ENCODE measurements at regions not wholly inside any gene's neighbourhood (a gene's known extent, or its start where the extent isn't known, plus 50 kb on each side); places are given as distances from the start of the nearest gene placed in this dataset.
A peak's percentile ranks its signal among the peaks of the same experiment; 100 is the strongest.

- Histone ChIP-seq H3K9me3 (replicated peaks; ENCODE audit: control insufficient read depth, insufficient read depth, low read depth, low read length) (no peaks in the 10 kb centered on the region), H3K27me3 (ENCODE audit: control insufficient read depth in 2 of 2, insufficient read depth in 2 of 2, low read length in 2 of 2) (peaks cover 12 to 24% of the 10 kb centered on the region in 2 experiments), H3K4me2 (ENCODE audit: insufficient read depth, low read length) (no peak overlapping the region), H3K79me2 (ENCODE audit: control insufficient read depth, insufficient read depth, low read length) (no peaks in the 10 kb centered on the region), H3K36me3 (ENCODE audit: control insufficient read depth, insufficient read depth, low read length) (no peaks in the 10 kb centered on the region), H3K27ac (ENCODE audit: extremely low read depth, low read depth, low read length) (no peak overlapping the region), H3K9ac (ENCODE audit: insufficient read depth in 1 of 2, low read depth in 2 of 2, low read length in 2 of 2) (no peak overlapping the region), H3K4me1 (replicated peaks in 1 of 2; ENCODE audit: control insufficient read depth in 2 of 2, insufficient read depth in 2 of 2, low read length in 2 of 2) (no peaks in the 10 kb centered on the region), H4K20me1 (replicated peaks; ENCODE audit: control insufficient read depth, insufficient read depth, low read length) (no peaks in the 10 kb centered on the region), H3K9me1 (ENCODE audit: control insufficient read depth, insufficient read depth, low read length) (no peaks in the 10 kb centered on the region), H2AFZ (ENCODE audit: low read depth, low read length) (no peak overlapping the region), H3K4me3 (no peak overlapping the region)
- no peak for ATAC-seq
- in situ Hi-C loops (cut with MboI) = no loop called here
- 0% methylated on average over 1 of the region's 1 CpG for WGBS (ENCODE audit: insufficient coverage, low coverage, missing lambda C conversion rate)
- POLR2A ChIA-PET = interaction anchor here (1.0 to 1.1 kb wide), 2 partner anchors 9 kb away, joined by 3 to 6 read pairs; no protein-coding TSS in a partner anchor
- no TSS peak for BruUV-seq (replicated peaks)
- intact Hi-C loops (cut with micrococcal nuclease) = no loop called here
- no peak for FAIRE-seq
- TF ChIP-seq ZNF239 (CRISPR knock-in tag; IDR thresholded peaks at IDR 0.05) (no peak), FOXM1 (IDR thresholded peaks at IDR 0.05; ENCODE audit: low read depth) (no peak), FOXM1 (CRISPR knock-in tag; IDR thresholded peaks at IDR 0.05; ENCODE audit: low read depth) (no peak), JUN (IDR thresholded peaks at IDR 0.05; ENCODE audit: borderline replicate concordance, low read depth, low read length) (no peak), JUN (CRISPR knock-in tag; IDR thresholded peaks at IDR 0.05; ENCODE audit: borderline replicate concordance) (no peak), DIDO1 (tag; IDR thresholded peaks at IDR 0.05; ENCODE audit: low read depth) (no peak)
- no peak for DNase-seq (ENCODE audit: extremely low read depth in 1 of 4, low spot score in 3 of 4)
- CTCF ChIA-PET (ENCODE audit: low intra/inter-chr PET ratio) = no interaction called here
Observed at GRCh38 chr1:91129017-91129416, 107.2 kb upstream of the ZNF644 start.

GRCh38 chr1:91124989-91125417, 103.2 kb upstream of the ZNF644 start:
- WGBS (ENCODE audit: insufficient coverage, low coverage, missing lambda C conversion rate) = 0% methylated on average over 3 of the region's 3 CpGs
- Histone ChIP-seq H3K4me3 (no peak overlapping the region), H3K27ac (ENCODE audit: extremely low read depth, low read depth, low read length) (no peak overlapping the region), H3K27me3 (ENCODE audit: control insufficient read depth in 2 of 2, insufficient read depth in 2 of 2, low read length in 2 of 2) (peaks cover under 1 to 5% of the 10 kb centered on the region in 2 experiments; a peak in 4 of 5 replicates), H3K9me1 (ENCODE audit: control insufficient read depth, insufficient read depth, low read length) (no peaks in the 10 kb centered on the region), H2AFZ (ENCODE audit: low read depth, low read length) (no peak overlapping the region), H3K4me2 (ENCODE audit: insufficient read depth, low read length) (no peak overlapping the region), H3K79me2 (ENCODE audit: control insufficient read depth, insufficient read depth, low read length) (no peaks in the 10 kb centered on the region), H3K9ac (ENCODE audit: insufficient read depth in 1 of 2, low read depth in 2 of 2, low read length in 2 of 2) (no peak overlapping the region), H3K4me1 (replicated peaks in 1 of 2; ENCODE audit: control insufficient read depth in 2 of 2, insufficient read depth in 2 of 2, low read length in 2 of 2) (no peaks in the 10 kb centered on the region), H3K9me3 (replicated peaks; ENCODE audit: control insufficient read depth, insufficient read depth, low read depth, low read length) (no peaks in the 10 kb centered on the region), H3K36me3 (ENCODE audit: control insufficient read depth, insufficient read depth, low read length) (no peaks in the 10 kb centered on the region), H4K20me1 (replicated peaks; ENCODE audit: control insufficient read depth, insufficient read depth, low read length) (no peaks in the 10 kb centered on the region)
- ChIA-PET POLR2A (no interaction called here), CTCF (ENCODE audit: low intra/inter-chr PET ratio) (no interaction called here)
- peak; percentile 26 for FAIRE-seq
- in situ Hi-C loops (cut with MboI) (no loop called here), intact Hi-C loops (cut with micrococcal nuclease) (no loop called here)
- ATAC-seq = no peak
- DNase-seq (ENCODE audit: extremely low read depth in 1 of 4, low spot score in 3 of 4) = no peak
- no TSS peak for BruUV-seq (replicated peaks)
- TF ChIP-seq HOXB6 (CRISPR knock-in tag; IDR thresholded peaks at IDR 0.05; ENCODE audit: borderline replicate concordance) (no peak), ZNF699 (CRISPR knock-in tag; IDR thresholded peaks at IDR 0.05; ENCODE audit: insufficient replicate concordance) (no peak), ETV6 (IDR thresholded peaks at IDR 0.05; ENCODE audit: borderline replicate concordance in 1 of 2, low read depth in 2 of 2, low read length in 1 of 2) (no peak), ETV6 (CRISPR knock-in tag; IDR thresholded peaks at IDR 0.05; ENCODE audit: borderline replicate concordance) (no peak), RREB1 (CRISPR knock-in tag; IDR thresholded peaks at IDR 0.05) (no peak)

All from K562 (cell line).